ENCODE measurements at regions not wholly inside any gene's neighbourhood (a gene's known extent, or its start where the extent isn't known, plus 50 kb on each side); places are given as distances from the start of the nearest gene placed in this dataset.
"Not testable (repeated sequence)": the region's sequence is repeated elsewhere in the genome, so short reads cannot be mapped to it uniquely, and the experiment has no call there.

GRCh38 chr7:131157530-131158243 is 170.0 kb upstream of the MKLN1 start:
- Mint-ChIP-seq H3K4me3 (no peak overlapping the region), H3K27me3 (ENCODE audit: low read depth) (no peaks in the 10 kb centered on the region), H3K36me3 (no peaks in the 10 kb centered on the region), H3K27ac (no peak overlapping the region), H3K9me3 (no peaks in the 10 kb centered on the region), H3K4me1 (peaks cover 6% of the 10 kb centered on the region)
- DNase-seq (ENCODE audit: low spot score), result no peak
- ChIA-PET POLR2A (no interaction called here), CTCF (no interaction called here)
- ATAC-seq, result no peak
- TF ChIP-seq ZNF317 (CRISPR knock-in tag; IDR thresholded peaks at IDR 0.05; ENCODE audit: borderline replicate concordance, low read depth), result no peak
- no peak for TF ChIP-seq SOX15 (CRISPR knock-in tag; IDR thresholded peaks at IDR 0.05)
- no peak for TF ChIP-seq NR2C2 (CRISPR knock-in tag; IDR thresholded peaks at IDR 0.05)
- no peak for TF ChIP-seq NFATC4 (CRISPR knock-in tag; IDR thresholded peaks at IDR 0.05)
- no peak for TF ChIP-seq MYBL2 (CRISPR knock-in tag; IDR thresholded peaks at IDR 0.05)
- TF ChIP-seq, protein P1, sequence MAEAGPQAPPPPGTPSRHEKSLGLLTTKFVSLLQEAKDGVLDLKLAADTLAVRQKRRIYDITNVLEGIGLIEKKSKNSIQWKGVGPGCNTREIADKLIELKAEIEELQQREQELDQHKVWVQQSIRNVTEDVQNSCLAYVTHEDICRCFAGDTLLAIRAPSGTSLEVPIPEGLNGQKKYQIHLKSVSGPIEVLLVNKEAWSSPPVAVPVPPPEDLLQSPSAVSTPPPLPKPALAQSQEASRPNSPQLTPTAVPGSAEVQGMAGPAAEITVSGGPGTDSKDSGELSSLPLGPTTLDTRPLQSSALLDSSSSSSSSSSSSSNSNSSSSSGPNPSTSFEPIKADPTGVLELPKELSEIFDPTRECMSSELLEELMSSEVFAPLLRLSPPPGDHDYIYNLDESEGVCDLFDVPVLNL (CRISPR knock-in tag; IDR thresholded peaks at IDR 0.05; ENCODE audit: borderline replicate concordance, low read depth), result no peak
- TF ChIP-seq NR3C1 (CRISPR knock-in tag; conservative IDR thresholded peaks at IDR 0.05; ENCODE audit: low read depth), result no peak
- no peak for TF ChIP-seq ETV6 (CRISPR knock-in tag; IDR thresholded peaks at IDR 0.05)
- TF ChIP-seq RORB (CRISPR knock-in tag; IDR thresholded peaks at IDR 0.05), result no peak
- TF ChIP-seq MLX (CRISPR knock-in tag; IDR thresholded peaks at IDR 0.05), result no peak
- TF ChIP-seq, protein P2, sequence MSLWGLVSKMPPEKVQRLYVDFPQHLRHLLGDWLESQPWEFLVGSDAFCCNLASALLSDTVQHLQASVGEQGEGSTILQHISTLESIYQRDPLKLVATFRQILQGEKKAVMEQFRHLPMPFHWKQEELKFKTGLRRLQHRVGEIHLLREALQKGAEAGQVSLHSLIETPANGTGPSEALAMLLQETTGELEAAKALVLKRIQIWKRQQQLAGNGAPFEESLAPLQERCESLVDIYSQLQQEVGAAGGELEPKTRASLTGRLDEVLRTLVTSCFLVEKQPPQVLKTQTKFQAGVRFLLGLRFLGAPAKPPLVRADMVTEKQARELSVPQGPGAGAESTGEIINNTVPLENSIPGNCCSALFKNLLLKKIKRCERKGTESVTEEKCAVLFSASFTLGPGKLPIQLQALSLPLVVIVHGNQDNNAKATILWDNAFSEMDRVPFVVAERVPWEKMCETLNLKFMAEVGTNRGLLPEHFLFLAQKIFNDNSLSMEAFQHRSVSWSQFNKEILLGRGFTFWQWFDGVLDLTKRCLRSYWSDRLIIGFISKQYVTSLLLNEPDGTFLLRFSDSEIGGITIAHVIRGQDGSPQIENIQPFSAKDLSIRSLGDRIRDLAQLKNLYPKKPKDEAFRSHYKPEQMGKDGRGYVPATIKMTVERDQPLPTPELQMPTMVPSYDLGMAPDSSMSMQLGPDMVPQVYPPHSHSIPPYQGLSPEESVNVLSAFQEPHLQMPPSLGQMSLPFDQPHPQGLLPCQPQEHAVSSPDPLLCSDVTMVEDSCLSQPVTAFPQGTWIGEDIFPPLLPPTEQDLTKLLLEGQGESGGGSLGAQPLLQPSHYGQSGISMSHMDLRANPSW (CRISPR knock-in tag; conservative IDR thresholded peaks at IDR 0.05; ENCODE audit: low read depth), result no peak
- no peak for TF ChIP-seq FOXP1 (CRISPR knock-in tag; IDR thresholded peaks at IDR 0.05; ENCODE audit: borderline replicate concordance)
- TF ChIP-seq, protein P3, sequence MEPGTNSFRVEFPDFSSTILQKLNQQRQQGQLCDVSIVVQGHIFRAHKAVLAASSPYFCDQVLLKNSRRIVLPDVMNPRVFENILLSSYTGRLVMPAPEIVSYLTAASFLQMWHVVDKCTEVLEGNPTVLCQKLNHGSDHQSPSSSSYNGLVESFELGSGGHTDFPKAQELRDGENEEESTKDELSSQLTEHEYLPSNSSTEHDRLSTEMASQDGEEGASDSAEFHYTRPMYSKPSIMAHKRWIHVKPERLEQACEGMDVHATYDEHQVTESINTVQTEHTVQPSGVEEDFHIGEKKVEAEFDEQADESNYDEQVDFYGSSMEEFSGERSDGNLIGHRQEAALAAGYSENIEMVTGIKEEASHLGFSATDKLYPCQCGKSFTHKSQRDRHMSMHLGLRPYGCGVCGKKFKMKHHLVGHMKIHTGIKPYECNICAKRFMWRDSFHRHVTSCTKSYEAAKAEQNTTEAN (CRISPR knock-in tag; IDR thresholded peaks at IDR 0.05), result no peak
- no peak for TF ChIP-seq ZNF423 (CRISPR knock-in tag; IDR thresholded peaks at IDR 0.05)
- TF ChIP-seq MXD4 (CRISPR knock-in tag; IDR thresholded peaks at IDR 0.05; ENCODE audit: borderline replicate concordance), result no peak
- no peak for TF ChIP-seq RELA (CRISPR knock-in tag; IDR thresholded peaks at IDR 0.05; ENCODE audit: borderline replicate concordance)
- TF ChIP-seq ZNF232 (CRISPR knock-in tag; IDR thresholded peaks at IDR 0.05), result no peak
- no peak for TF ChIP-seq ZNF219 (CRISPR knock-in tag; IDR thresholded peaks at IDR 0.05; ENCODE audit: borderline replicate concordance)

GRCh38 chr7:131158244-131158636 is 169.4 kb upstream of the MKLN1 start:
- H3K27me3 Mint-ChIP-seq (ENCODE audit: low read depth); ATAC-seq; H3K4me1 Mint-ChIP-seq; H3K4me3 Mint-ChIP-seq; POLR2A ChIA-PET; H3K36me3 Mint-ChIP-seq; DNase-seq (ENCODE audit: low spot score); H3K9me3 Mint-ChIP-seq; CTCF ChIA-PET; H3K27ac Mint-ChIP-seq: not testable (repeated sequence)

All from WTC11 (cell line).